GM03348 (cell line): ENCODE measurements at regions not wholly inside any gene's neighbourhood (a gene's known extent, or its start where the extent isn't known, plus 50 kb on each side); places are given as distances from the start of the nearest gene placed in this dataset.

Experiments
- DNase-seq: peaks from one replicate; pipeline ENCODE4 v3.0.0; 2012; ENCODE audit warnings: low spot score

DNA sequence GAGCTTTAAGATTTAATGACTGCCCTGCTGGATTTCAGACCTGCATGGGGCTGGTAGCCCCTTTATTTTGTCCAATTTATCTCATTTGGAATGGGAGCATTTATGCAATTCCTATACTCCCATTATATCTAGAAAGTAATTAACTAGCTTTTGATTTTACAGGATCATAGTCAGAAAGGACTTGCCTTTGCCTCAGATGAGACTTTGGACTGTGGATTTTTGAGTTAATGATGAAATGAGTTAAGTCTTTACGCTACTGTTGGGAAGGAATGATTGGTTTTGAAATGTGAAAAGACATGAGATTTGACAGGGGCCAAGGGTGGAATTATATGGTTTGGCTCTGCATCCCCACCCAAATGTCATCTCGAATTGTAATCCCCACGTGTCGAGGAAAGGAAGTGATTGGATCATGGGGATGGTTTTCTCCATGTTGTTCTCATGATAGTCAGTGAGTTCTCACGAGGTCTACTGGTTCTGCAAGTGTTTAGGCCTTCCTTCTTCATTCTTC lies 213.1 kb upstream of the DCN start:
- DNase-seq, result no peak

DNA sequence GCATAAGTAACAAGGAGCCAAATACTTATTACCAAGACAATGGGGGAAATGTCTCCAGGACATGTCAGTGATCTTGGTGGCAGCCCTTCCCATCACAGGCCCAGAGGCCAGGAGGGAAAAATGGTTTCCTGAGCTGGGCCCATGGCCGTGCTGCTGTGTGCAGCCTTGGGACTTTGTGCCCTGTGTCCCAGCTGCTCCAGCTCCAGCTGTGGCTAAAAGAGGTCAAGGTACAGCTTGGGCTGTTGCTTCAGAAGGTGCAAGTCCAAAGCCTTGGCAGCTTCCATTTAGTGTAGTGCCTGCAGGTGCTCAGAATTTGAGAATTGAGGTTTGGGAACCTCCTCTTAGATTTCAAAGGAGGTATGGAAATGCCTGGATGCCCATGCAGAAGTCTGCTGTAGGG lies 212.3 kb upstream of the DCN start:
- DNase-seq, result no peak

DNA sequence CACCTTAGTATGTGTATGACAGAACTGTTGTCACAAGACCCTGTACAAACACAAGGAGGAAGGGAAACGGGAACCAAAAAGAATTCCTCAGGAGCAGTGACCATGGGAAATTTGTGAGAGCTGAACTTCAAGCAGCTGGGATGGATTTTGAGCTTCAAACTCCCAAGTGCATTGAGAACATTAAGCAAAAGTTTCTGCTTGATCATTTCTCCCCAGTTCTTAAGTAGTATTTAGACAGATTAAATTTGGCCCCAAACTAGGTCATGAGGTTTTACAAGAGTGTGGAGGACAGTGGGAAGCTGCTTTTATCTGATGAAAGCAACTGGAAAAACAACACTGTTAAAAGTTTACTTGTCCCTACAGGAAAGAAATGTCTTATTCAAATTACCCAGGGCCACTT lies 206.0 kb upstream of the DCN start:
- no peak for DNase-seq

DNA sequence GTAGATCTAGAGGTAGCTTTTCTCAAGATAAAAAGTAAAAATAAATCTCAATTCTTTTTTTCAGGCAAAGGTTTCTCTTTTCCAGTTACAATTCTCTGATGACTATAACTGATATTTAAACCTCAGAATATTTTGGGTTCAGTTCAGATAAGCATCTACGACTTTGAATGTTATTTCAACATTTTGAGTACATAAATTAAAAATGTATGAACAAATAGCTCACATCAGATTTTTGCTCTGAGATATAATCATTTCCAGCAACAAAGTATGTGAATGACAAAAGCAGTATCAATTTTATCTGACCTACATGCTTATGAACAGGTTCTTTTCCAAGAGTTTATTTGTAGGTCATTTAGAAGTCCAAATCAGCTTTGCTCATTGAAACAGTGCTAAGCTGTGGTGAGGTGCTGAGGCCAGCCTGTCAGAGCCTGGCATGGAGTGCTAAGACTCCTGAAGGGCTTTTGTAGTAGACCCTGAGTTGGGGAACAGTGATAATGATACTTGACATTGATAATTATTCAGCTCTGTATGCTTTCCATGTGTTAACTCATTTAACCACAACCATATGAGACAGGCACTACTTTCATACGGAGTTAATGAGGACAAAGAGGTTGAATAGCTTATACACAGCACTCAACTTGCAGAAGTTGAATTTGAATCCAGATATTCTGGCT lies 205.0 kb upstream of the DCN start:
- DNase-seq, result no peak

DNA sequence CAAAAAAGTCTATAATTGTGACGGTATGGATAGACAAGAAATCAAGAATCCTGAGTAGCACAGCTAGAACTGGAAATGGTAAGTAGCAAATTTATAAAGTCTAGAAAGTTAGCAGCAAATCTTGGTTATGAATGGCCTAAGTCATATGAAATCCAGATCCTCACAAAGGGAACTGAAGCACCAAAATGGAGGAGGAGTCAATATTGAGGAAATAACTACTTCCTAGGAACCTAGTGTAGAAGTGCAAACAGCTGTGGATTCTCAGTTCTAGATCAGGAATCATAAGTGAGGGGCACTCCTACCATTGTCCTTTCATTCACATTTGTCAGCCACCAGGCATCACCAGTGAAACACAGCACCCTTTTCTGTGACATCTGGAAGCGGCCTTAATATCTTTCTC lies 202.2 kb upstream of the DCN start:
- no peak for DNase-seq

DNA sequence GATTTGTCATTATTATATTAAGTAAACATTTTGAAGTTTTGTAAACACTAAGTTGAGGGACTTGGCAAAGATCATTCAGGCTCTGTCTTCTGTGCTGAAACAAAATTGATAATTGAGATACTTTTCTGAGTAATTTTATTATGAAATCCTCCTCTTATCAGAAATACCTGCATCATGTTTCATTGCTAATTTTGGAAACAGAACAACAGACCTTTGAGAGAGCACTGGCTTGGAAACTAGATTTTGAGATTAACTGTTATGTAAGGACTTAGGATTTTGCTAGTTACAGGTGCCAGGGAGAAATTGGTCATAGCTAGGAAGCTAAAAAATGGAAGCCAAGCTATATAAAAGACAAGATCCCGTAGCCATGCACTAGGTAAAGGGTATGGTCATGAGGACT lies 201.7 kb upstream of the DCN start:
- no peak for DNase-seq

DNA sequence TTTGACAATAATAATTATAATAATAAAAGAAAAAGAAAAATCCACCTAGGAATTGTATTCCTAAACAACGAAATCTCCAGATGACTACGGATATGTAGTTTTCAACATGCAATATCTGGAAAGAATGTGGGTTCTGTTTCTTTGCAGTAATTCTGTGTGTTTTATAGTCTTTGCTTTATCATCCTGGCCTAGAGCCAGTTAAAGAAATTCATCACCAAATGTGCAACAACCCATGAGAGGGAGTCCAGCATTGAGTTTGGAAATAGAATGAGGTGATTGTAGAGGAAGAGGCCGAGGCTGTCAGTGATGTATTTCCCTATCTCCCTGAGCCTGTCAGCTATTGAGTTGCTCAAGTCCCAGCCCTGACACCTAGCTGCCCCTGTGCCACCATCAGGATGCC lies 200.5 kb upstream of the DCN start:
- no peak for DNase-seq

DNA sequence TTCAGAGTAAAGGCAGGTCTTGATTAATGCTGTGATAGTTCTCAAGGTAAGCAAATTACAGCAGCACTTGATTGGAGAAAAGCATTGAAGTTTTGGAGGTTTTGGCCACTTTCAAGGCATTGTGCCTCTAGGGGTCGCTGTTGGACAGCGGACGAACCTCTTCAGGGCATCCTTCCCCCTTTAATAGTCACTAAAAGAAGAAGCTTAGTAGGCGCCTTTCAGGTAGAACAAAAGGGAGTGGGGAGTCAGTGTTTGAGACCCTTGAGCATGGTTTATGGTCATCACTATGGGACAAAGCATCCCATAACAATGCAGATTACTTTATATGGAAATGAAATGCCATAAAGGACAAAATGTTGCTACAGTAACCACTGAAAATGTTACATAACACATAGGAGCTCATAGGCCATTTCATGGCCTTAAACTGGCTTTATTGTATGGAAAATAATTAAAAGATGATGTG lies 199.5 kb upstream of the DCN start:
- peak; percentile 42 for DNase-seq

DNA sequence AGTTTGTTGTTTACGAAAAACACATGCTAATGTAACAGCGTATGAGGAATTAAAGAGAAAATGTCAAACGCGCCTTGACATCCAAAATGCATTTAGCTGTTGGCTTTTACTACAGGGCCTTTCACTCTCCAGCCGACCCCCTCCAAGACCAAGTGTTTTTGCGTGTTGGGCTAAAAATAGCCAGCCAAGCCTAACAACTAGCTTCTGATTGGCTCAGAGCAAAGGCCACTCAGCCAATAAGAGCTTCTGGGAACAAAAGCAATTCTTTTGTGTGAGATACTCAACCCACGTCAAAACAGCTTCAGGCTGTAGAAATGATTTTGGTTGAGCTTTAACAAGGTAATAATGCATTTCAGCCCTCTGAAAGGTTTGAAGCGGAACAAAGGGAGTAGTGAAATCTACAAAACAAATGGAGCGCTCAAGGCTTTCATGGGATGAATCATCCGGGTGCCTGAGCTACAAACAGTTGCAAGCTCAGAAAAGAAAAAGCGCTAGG lies 198.7 kb upstream of the DCN start:
- peak; percentile 79 for DNase-seq

DNA sequence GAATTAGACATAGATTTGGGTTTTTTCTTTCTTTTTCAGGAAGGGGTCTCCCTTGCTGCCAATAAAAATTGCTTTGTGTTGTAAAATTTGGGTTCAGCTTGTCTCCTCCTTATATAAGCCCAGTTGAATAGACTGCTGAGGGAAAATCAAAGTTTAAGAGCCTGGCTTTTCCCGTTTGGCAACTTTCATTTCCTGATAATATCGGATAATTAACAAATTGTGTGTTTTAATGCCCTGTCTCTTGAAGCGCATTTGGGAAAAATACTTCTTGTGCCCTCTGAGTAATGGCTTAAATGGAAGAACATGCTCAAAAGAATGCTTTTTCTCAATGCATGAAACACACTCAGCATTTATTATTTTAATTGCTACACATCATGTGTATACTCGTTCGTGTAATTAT lies 198.0 kb upstream of the DCN start:
- DNase-seq, result no peak

DNA sequence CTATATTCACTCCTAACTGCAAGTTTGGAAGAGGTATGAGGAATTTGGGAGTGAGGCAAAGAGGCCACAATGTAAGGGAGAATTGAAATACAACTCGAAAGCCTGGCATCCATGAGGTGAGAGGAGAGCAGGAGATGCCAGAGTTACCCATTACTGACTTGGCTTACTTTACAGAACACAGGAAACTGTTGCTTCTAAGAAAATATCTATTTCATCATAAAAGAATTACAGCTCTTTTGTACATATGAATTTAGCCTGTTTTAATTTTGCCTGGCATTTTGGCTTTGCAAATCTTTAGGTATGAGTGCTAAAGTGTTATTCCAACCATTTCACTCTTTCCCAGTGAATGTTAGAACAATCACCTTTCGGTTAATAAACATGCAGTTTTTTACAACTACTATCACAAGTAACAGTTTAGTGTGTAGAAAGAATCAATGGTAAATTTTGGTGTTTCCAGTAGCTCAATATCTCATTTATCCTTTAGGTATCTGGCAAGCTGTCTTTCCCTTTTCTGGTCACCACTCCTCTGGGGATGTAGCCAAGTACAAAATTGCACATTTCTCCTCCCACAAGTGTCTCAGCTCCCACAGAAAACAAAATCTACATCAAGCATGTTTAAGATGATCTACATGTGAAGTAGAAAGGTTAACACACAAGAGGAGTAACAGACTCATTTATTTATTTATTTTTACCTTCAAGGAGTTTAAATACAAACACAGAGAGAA lies 196.6 kb upstream of the DCN start:
- no peak for DNase-seq

DNA sequence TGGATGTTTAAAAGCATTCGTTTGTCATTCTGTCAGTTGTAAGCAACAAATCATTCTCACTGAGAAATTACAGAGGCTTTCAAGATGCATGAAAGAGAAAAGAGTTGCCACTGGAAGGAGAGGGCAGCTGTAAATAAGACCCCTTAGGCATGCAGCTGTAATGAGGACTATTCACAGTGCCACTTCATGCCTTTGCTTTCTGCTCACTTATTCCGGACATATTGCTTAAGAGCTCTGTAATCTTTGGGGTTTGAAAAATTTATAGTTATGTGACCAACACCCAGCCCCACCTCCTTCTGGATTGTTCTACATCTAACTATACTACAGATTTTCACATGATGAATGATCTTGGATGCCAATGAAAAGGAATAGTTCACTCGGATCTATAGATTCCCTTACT lies 194.8 kb upstream of the DCN start:
- DNase-seq, result peak; percentile 17

DNA sequence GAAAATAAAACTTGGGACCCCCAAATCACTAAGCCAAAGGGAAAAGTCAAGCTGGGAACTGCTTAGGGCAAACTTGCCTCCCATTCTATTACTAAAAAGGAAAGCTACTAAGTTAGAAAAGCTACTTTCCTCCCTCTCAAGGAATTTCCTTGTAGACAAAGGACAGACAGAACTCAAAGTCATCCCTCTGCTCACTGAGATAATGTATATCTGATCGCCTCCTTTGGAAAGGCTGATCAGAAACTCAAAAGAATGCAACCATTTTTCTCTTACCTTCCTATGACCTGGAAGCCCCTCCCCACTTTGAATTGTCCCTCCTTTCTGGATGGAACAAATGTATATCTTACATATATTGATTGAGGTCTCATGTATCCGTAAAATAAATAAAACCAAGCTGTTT lies 190.5 kb upstream of the DCN start:
- no peak for DNase-seq

DNA sequence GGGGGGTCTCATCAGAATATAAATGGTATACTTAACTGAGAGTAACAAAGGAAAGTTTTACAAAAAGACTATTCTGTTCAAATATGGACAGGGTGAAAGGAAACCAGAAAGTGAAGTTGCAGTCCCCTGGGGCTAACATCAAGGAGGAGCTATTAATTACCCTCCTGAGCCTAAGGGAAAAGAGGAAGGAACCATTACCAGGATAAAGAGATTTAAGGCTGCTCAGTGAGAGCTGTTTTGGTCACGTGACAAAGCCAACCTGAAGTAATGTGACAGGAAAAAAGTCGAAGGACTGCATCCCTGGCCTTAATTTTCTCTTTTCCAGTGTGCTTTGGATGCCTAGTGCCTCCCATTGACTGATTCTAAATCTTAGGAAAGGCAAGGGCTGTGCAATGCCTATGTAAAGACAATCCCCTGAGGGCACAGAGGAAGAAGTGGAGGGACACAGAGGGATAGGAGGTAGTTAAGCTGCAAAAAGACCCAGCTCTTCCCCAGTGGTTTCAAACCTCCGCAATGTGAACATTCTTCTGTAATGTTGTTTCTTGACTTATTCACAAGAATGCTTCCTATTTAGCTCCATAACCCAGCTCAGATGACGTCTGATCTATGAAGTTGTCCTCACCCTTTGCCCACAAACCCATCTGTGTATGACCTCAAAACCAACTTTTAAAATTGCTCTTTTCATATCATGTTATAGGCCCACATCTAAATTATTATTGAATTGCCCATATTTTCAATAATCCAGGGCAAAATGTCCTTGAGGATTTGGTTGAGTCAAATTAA lies 187.7 kb upstream of the DCN start:
- DNase-seq, result no peak

DNA sequence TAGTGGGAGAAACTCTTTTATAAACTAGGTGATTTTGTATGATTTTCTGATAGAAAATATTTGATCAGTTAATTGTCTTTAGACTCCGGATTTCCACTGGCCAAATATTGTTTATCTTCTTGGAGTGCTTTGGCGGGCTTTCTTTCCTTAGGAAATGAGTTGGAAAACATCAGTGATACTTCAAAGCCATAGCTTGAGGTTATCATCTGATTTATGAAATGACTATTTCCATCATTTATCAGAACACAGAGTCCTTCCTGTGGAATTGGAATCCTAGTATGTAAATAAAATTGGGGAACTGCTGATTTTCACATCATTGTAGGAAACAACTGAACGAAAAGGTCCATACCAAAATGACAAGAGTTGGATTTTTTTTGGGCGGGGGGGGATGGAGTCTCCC lies 186.0 kb upstream of the DCN start:
- DNase-seq, result no peak

DNA sequence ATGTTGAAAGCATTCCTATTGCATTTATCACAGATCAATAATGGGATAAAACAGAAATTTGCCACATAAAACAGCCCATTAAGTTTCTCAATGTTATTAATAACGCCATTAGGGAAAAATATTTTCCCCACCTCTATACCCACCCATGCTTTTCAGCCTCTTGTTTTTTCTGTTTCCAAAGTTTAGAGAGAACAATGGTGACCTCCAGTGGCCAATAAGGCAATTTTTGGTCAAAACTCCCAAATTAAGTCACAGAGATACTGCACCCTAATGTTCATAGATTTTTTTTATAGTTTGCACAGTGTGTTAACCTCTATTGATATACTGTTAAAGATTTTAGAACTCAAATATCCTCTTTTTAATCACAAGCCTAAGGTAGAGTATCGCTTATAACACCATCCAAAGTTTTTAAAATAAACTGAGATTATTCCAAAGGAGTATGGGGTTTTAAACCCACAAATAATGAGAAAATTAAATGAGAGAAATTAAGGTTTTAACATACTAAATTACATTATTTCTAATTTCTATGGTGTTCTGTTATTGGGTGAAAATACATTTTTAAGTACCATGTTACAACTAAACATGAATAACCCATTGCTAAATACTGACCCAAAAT lies 184.7 kb upstream of the DCN start:
- DNase-seq, result peak; percentile 52

DNA sequence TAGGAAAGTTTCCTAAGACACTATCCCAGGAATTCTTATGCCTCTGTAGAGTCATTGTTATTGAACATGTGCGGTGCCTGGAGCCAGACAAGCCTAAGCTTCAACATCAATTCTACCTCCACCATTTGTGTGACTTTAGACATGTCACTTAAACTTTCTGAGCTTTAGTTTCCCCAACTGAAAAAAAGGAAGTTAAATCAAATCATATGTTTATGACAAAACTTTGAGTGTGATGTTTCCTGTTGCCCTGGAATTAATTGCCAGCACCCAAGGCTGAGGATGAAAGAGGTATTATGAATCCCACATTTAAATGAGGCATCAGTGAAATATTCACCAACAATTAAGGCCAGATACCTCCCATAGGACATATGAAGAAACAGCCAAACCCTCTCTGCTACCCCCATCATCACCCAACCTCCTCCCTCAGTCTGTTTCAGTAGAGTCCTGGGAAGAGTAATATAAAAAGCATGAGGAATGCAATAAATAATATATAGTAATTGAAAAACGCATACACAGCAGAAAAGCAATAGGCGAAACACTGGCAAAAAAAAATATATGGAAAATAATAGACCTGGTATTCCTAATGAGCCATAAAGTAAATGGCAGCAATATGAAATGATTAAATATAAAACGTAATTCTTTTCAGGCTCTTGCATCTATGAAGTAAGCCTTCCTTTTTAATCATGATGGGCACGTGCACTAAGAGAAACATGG lies 182.0 kb upstream of the DCN start:
- DNase-seq, result peak; percentile 36

DNA sequence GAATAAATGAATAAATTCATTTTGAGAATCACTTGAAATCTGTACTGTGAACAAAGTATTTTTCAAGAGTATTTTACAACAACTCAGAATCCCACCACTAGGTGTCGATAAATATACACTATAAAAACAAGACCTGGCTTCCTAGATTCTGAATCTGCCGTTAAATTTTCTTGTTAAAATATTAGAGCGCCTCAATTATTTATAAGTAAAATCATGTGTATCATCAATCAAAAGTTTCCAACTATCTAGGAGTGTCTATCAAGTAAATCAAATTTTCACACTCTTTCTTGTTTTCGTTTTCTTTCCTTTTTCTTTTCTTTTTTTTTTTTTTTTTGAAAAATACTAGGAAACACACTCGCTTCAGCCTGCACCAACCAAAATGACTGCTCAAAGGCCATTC lies 179.2 kb upstream of the DCN start:
- DNase-seq, result peak; percentile 41

DNA sequence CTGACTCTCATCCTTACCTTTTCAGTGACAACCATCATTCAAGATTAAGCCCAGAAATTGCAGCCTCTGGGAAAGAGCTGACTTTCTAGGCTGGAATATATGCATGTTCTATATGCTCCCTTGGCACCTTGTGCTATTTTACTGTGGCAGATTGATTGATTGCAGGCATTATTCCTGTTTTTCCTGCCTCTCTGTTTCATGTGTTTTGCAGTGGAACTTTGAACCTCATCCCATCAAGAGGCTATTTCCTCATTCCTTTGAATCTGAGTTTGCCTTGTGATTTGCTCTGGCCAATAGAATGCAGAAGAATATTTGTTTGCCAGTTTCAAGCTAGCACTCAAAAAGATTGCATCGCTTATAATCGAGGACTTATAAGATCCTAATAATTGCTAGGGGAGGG lies 174.8 kb upstream of the DCN start:
- DNase-seq, result no peak

DNA sequence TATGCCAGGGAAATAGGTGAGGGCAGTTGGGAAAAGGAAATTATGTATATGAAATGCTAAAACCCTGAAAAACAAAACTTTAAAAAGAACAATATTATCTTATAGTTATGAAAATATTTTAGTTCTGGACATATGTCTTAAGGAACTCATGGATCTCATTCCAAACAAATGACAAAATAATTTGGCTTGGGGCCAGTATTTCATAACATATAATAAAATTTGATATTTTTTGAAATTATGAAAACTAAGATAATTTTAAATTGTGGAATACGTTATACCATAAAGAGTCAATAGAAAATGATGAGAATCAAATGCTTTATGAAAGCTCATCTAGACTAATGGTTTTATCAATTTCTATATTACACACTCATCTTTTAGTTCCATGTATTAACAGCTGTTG lies 173.8 kb upstream of the DCN start:
- DNase-seq, result no peak

DNA sequence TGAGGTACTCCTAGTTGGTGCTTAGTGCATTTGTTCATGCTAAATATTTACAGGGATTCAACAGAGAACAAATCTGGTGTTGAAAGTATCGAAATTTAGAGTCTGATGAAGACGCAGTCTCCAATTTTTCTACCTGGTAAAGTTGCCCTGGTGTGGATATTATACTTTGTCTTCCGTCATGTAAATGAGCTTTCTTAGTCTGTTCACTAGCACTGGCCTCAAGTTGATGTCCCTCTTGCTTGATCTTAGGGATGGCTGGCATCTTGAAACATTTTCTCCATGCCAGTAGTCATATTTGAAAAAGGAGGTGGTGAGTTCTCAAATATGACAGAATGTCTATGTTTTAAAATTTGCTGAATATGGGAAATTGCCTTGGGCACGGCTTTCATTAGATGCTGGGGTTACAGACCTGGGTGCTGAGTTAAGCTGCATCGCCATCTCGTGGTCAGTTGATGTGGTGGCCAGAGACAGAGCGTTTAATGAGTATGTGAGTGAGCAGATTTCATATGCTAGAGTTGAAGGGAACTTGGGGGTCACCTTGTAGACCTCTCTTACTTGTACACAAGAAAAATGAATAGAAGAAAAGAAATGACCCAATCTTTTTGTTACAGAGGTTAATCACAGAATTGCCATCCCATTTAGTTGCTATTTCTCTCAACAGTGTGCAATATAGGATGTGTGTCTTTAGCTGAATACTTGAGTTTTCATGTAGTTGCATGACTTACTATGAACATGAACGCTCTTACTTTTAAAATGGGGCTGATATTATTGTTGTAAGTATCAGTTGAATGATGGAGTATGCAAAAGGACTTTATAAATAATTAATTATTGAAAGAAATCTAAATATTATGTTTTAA lies 172.8 kb upstream of the DCN start:
- peak; percentile 74 for DNase-seq
